ENCODE measurements at regions not wholly inside any gene's neighbourhood (a gene's known extent, or its start where the extent isn't known, plus 50 kb on each side); places are given as distances from the start of the nearest gene placed in this dataset.

- Mint-ChIP-seq H3K36me3 (ENCODE audit: insufficient read depth, unreplicated experiment) (no peaks in the 10 kb centered on the region), H3K27ac (ENCODE audit: unreplicated experiment) (no peak overlapping the region), H3K27me3 (ENCODE audit: insufficient read depth, unreplicated experiment) (no peaks in the 10 kb centered on the region), H3K9me3 (ENCODE audit: unreplicated experiment) (peaks cover 47% of the 10 kb centered on the region), H3K4me3 (ENCODE audit: unreplicated experiment) (no peak overlapping the region), H3K4me1 (ENCODE audit: low read depth, unreplicated experiment) (no peaks in the 10 kb centered on the region)
- Histone ChIP-seq H3K9me3 (peaks cover 18% of the 10 kb centered on the region), H3K27me3 (replicated peaks; ENCODE audit: control insufficient read depth, insufficient read depth, low read length) (no peaks in the 10 kb centered on the region), H3K4me3 (ENCODE audit: low read depth, low read length) (no peak overlapping the region), H3K36me3 (ENCODE audit: control insufficient read depth, insufficient read depth, low read length) (no peaks in the 10 kb centered on the region), H3K4me1 (no peaks in the 10 kb centered on the region)
- ChIA-PET POLR2A (no interaction called here), CTCF (no interaction called here)
- TF ChIP-seq CTCF (IDR thresholded peaks at IDR 0.05; ENCODE audit: insufficient read depth in 1 of 2, low read depth in 1 of 2, low read length in 1 of 2, severe bottlenecking in 1 of 2, unreplicated experiment in 1 of 2): no peak
- intact Hi-C loops (cut with micrococcal nuclease; ENCODE audit: unreplicated experiment): no loop called here
- DNase-seq: no peak
- no TSS peak for BruUV-seq (replicated peaks)
Observed at GRCh38 chr4:151979819-151980218, 219.0 kb upstream of the GATB start.

DNA sequence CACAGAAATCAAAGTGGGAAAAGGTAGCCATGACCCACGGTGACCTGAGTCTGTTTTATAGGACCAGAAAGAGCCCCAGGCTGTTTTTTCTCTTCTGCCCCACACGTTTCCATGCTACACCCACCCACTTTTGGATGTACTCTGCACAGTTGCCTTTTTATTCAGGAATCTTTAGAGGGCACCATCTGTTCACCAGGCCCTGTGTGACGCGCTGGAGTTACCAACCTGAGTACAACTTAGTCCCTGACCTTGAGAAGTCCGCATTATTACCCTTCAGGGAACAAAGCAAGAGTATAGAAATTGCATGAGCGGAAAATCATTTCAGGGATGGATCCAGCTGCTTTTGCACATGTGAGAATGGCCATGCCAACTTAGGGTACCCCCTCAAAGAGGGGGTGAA, 207.8 kb upstream of the GATB start:
- Histone ChIP-seq H3K9me3 (no peaks in the 10 kb centered on the region), H3K4me3 (ENCODE audit: low read depth, low read length) (no peak overlapping the region), H3K36me3 (ENCODE audit: control insufficient read depth, insufficient read depth, low read length) (no peaks in the 10 kb centered on the region), H3K4me1 (no peaks in the 10 kb centered on the region), H3K27me3 (replicated peaks; ENCODE audit: control insufficient read depth, insufficient read depth, low read length) (no peaks in the 10 kb centered on the region)
- intact Hi-C loops (cut with micrococcal nuclease; ENCODE audit: unreplicated experiment): no loop called here
- BruUV-seq (replicated peaks): no TSS peak
- DNase-seq: no peak
- Mint-ChIP-seq H3K9me3 (ENCODE audit: unreplicated experiment) (peaks cover 4% of the 10 kb centered on the region), H3K4me1 (ENCODE audit: low read depth, unreplicated experiment) (no peaks in the 10 kb centered on the region), H3K4me3 (ENCODE audit: unreplicated experiment) (no peak overlapping the region), H3K27me3 (ENCODE audit: insufficient read depth, unreplicated experiment) (no peaks in the 10 kb centered on the region), H3K36me3 (ENCODE audit: insufficient read depth, unreplicated experiment) (no peaks in the 10 kb centered on the region), H3K27ac (ENCODE audit: unreplicated experiment) (no peak overlapping the region)
- POLR2A ChIA-PET: no interaction called here
- CTCF ChIA-PET: no interaction called here
- TF ChIP-seq CTCF (IDR thresholded peaks at IDR 0.05; ENCODE audit: insufficient read depth in 1 of 2, low read depth in 1 of 2, low read length in 1 of 2, severe bottlenecking in 1 of 2, unreplicated experiment in 1 of 2): no peak

DNA sequence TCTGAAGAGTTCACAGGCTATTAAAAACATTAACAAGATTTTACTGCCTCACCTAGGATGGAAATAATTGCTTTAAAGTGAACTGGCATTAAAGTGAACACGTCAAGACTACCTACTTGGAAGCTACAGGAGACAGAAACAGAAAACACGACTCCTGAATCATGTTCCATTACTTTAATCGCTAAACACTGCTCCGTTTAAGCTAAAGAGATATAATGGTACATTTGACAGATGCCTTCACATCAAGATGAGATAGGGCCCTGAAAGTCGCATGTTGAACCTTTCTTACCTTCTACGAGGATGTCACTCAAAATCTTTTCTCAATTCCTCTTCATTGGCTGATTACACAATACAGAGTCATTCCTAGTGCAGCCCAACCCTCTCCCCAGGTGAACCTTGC, 206.3 kb upstream of the GATB start:
- Mint-ChIP-seq H3K9me3 (ENCODE audit: unreplicated experiment) (peaks cover 12% of the 10 kb centered on the region), H3K27ac (ENCODE audit: unreplicated experiment) (no peak overlapping the region), H3K36me3 (ENCODE audit: insufficient read depth, unreplicated experiment) (no peaks in the 10 kb centered on the region), H3K4me1 (ENCODE audit: low read depth, unreplicated experiment) (peaks cover 6% of the 10 kb centered on the region), H3K27me3 (ENCODE audit: insufficient read depth, unreplicated experiment) (no peaks in the 10 kb centered on the region), H3K4me3 (ENCODE audit: unreplicated experiment) (no peak overlapping the region)
- TF ChIP-seq CTCF (IDR thresholded peaks at IDR 0.05; ENCODE audit: insufficient read depth in 1 of 2, low read depth in 1 of 2, low read length in 1 of 2, severe bottlenecking in 1 of 2, unreplicated experiment in 1 of 2): no peak
- H3K4me1 ChIP-seq: no peaks in the 10 kb centered on the region
- no peaks in the 10 kb centered on the region for H3K27me3 ChIP-seq (replicated peaks; ENCODE audit: control insufficient read depth, insufficient read depth, low read length)
- DNase-seq: no peak
- POLR2A ChIA-PET: no interaction called here
- H3K9me3 ChIP-seq: peaks cover 6% of the 10 kb centered on the region; the same call in 1 of the 2 replicates
- CTCF ChIA-PET: interaction anchor here (0.6 kb wide), 1 partner anchor 93 kb away, joined by 3 read pairs; no protein-coding TSS in a partner anchor
- no peaks in the 10 kb centered on the region for H3K36me3 ChIP-seq (ENCODE audit: control insufficient read depth, insufficient read depth, low read length)
- BruUV-seq (replicated peaks): no TSS peak
- intact Hi-C loops (cut with micrococcal nuclease; ENCODE audit: unreplicated experiment): no loop called here
- no peak overlapping the region for H3K4me3 ChIP-seq (ENCODE audit: low read depth, low read length)

Data from Caco-2 (cell line).